GM10266 (cell line): ENCODE measurements at regions not wholly inside any gene's neighbourhood (a gene's known extent, or its start where the extent isn't known, plus 50 kb on each side); places are given as distances from the start of the nearest gene placed in this dataset.

Experiments
- DNase-seq: peaks from one replicate; pipeline ENCODE4 v3.0.0; 2012; ENCODE audit errors: extremely low spot score
- TF ChIP-seq, protein P1 (sequence below): IDR thresholded peaks from 2 replicates; pipeline ENCODE4 v1.5.1; 2012; ENCODE audit warnings: mild to moderate bottlenecking, low read depth; ENCODE audit not compliant: control insufficient read depth, insufficient read depth; ENCODE audit errors: missing control alignments

DNA sequence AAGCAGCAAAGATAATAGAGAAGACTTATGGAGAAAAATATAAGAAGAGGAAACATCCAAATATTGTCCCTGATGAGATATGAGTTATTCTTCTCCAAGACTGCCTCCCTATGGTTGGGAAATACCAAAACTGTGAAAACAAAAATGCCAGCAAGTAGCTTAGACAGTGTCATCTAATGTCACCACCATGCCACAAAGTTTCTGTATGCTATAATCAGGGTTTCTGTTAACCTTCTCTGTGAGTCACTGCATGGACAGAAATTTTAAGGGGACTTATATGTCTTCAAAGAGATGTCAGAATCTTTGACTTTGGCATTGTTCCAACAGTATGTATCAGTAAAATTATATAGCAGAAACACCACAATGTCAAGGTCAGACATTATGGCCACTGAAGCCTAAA, 222.6 kb downstream of the KDM5D start:
- DNase-seq: no peak
- TF ChIP-seq, protein P1, sequence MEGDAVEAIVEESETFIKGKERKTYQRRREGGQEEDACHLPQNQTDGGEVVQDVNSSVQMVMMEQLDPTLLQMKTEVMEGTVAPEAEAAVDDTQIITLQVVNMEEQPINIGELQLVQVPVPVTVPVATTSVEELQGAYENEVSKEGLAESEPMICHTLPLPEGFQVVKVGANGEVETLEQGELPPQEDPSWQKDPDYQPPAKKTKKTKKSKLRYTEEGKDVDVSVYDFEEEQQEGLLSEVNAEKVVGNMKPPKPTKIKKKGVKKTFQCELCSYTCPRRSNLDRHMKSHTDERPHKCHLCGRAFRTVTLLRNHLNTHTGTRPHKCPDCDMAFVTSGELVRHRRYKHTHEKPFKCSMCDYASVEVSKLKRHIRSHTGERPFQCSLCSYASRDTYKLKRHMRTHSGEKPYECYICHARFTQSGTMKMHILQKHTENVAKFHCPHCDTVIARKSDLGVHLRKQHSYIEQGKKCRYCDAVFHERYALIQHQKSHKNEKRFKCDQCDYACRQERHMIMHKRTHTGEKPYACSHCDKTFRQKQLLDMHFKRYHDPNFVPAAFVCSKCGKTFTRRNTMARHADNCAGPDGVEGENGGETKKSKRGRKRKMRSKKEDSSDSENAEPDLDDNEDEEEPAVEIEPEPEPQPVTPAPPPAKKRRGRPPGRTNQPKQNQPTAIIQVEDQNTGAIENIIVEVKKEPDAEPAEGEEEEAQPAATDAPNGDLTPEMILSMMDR: no peak

DNA sequence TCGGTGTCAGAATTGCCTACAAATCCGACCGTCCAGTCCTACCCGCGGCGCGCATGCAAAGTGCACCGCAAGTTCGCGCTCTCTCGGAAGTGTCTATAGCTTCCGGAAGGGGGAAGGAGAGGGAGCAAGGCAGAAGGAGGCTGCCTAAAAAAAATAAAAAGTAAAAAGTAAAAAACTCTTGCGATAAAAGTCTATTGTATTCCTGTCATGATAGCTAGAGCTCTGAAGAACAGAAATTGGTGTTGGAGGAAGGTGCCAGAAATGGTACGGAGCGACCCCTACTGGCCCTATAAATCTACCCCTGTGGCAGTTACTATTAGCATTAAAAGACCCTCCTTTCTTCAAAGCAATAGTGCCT, 241.5 kb downstream of the KDM5D start:
- DNase-seq: no peak
- TF ChIP-seq, protein P1: no peak

DNA sequence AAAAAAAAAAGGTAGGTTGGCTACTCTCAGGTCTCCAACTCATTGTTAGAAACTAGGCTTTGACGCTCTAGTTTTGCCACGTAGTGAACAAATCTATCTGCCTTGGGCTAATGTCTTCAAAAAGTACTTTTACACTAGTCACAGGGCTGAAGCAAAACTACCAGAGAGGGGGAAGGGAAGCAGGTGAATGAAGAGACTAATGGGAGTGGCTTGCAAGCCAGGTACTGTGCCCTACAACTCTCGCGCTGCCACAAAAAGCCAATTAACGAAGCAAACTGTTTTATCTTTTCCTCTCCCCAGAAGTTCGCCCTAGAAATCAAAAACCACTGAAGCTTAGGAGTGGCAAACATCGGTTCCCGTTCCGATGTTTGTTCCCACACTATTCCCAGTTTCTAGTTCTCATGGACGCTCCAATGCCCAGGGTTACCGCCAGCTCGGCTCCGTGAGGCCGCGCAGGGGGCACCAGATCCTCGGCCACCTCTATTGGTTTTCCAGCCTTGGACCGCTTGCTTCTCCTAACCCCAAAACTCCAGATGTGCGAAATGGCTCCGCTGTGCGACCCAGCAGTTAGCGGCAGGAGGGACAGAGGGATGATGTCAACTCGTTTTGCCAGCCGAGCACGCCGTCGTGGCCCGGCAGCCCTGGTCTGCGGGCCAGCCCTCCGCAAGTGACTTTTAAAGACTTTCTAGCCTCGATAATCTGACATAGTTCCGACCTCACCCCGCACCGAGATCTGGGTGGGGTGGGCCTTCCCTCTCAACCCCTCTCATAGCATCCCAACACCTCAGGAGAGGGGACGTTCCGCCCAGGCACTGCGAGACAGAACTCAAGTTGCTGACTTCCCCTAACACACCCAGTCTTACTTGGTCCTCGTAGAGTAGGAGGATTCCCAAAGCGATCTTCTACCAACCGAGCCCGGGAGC, 242.1 kb downstream of the KDM5D start:
- no peak for DNase-seq
- TF ChIP-seq, protein P1: no peak

GRCh38 chrY:19498556-19498955, 246.0 kb downstream of the KDM5D start:
- TF ChIP-seq, protein P1: no peak
- no peak for DNase-seq

DNA sequence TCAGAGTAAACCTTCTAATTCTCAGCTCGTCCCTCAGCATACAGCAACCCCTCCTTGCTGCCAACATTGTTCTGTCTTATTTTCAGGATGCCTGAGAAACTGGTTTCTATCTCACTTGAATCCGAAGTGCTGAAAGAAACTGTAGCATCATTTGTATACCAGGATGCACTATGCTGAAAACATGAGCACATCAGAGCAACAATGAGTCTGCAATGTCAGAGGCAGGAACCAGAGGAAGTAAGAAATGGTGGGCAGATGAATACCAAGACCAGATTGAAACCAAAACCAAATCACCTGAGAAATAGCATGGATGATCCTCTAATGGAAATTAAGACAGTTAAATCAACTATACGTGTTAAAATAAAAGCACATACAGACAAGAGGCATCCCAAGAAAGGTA, 257.0 kb downstream of the KDM5D start:
- no peak for DNase-seq
- TF ChIP-seq, protein P1: no peak

GRCh38 chrY:19484997-19485396, 259.5 kb downstream of the KDM5D start:
- DNase-seq: no peak
- TF ChIP-seq, protein P1: no peak

- no peak for DNase-seq
- TF ChIP-seq, protein P1: no peak
These were observed 265.4 kb downstream of the KDM5D start for GRCh38 chrY:19479141-19479540.
